Uterus (tissue), 2 donors: ENCODE measurements at regions not wholly inside any gene's neighbourhood (a gene's known extent, or its start where the extent isn't known, plus 50 kb on each side); places are given as distances from the start of the nearest gene placed in this dataset.

Experiments
- POLR2A ChIP-seq, 2 donors: fragments of 450-650 bp; IDR thresholded peaks; one replicate each; pipeline ENCODE4 v1.6.1; 2016; ENCODE audit warnings: antibody characterized with exemption in 2 of 2, mild to moderate bottlenecking in 1 of 2, moderate library complexity in 1 of 2
- TF ChIP-seq, protein P1 (sequence below), 4 experiments: fragments of 200-600 bp in 2 of 4; fragments of 450-650 bp in 2 of 4; sonication (generic) in 2 of 4; IDR thresholded peaks; one replicate each; pipeline ENCODE4 v1.5.1; 2016 to 2019; ENCODE audit warnings: antibody characterized with exemption in 4 of 4, mild to moderate bottlenecking in 2 of 4, moderate library complexity in 1 of 4

GRCh38 chr12:97994746-97995484 is 520.5 kb upstream of the TMPO start:
- TF ChIP-seq, protein P1, sequence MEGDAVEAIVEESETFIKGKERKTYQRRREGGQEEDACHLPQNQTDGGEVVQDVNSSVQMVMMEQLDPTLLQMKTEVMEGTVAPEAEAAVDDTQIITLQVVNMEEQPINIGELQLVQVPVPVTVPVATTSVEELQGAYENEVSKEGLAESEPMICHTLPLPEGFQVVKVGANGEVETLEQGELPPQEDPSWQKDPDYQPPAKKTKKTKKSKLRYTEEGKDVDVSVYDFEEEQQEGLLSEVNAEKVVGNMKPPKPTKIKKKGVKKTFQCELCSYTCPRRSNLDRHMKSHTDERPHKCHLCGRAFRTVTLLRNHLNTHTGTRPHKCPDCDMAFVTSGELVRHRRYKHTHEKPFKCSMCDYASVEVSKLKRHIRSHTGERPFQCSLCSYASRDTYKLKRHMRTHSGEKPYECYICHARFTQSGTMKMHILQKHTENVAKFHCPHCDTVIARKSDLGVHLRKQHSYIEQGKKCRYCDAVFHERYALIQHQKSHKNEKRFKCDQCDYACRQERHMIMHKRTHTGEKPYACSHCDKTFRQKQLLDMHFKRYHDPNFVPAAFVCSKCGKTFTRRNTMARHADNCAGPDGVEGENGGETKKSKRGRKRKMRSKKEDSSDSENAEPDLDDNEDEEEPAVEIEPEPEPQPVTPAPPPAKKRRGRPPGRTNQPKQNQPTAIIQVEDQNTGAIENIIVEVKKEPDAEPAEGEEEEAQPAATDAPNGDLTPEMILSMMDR (IDR thresholded peaks at IDR 0.05) = no peak
- TF ChIP-seq POLR2A (IDR thresholded peaks at IDR 0.05) = no peak
